SW 1271 (cell line): ENCODE measurements at regions not wholly inside any gene's neighbourhood (a gene's known extent, or its start where the extent isn't known, plus 50 kb on each side); places are given as distances from the start of the nearest gene placed in this dataset.
A peak's percentile ranks its signal among the peaks of the same experiment; 100 is the strongest.

Source experiments
- DNase-seq, 2 experiments: peaks; one replicate each; lab custom pipeline; 2025; lab: John Stamatoyannopoulos, UW

DNA sequence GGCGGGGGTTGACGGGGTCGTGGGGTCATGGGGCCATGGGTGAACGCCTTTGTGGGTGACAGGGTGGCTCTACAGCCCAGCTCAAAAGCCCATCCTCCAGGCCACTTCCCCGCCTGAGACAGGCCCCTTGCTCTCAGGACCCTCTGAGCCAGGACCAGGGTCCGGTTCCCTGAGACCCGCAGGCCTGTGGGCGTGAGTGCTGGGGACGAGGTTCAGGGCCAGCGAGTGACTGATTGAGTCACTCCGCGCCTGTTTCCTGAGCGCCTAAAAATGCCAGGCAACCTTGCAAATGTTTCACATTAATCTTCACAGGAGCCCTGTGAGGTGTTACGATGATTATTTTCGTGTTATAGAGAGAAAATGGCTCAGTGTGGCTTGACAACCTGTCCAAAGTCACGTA lies 97.8 kb downstream of the ZNF674 start:
- no peak for DNase-seq

DNA sequence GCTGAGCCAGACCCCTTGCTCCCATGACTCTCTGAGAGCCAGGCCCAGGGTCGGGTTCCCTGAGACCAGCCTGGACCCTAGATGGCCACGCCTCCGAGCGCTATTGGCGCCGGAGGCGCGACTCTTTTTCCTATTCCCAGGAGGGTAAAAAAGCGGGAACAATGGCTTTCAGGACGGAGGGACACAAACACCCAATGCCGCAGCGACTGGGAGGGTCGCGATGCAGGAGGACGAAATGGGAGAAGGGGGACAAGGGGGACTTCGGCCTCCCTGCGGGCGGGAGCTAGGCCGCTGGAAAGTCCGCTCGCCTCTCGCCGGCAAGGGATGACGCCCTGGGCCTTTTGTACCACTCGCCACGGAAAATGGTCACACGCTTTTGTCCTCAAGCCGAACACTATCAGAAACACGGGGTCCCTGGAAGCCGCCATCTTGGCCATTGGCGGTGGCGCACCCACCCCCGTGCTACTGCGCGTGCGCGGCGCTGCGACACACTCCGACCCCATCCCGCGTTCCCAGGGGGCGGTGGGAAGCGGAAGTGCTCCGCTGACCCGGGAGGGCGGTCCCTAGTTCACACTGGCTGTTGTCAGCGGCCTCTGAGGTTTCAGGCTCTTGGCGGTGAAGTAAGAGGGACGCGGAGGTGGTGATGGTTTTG lies 98.4 kb downstream of the ZNF674 start:
- peak; percentile 39 to 41 for DNase-seq

DNA sequence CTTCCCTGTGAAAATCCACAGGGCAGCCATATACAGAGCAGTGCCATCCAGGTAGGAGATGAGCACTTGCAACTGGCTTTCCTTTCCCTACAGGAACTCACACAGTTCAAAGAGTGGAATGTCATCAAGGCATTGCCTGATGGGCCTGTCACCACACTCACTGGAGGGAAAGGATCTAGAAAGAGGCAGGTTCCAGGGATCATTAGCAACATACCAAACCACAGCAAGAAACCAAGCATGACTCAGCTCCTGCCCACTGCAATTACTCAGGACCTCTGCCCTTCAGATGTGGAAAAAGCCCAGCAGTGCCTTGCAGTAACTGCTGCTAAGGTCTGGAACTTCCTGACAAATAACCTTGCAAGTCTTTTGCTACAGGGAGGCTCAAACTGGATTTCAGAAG lies 101.2 kb downstream of the ZNF674 start:
- DNase-seq, result peak; percentile 0 to 31

DNA sequence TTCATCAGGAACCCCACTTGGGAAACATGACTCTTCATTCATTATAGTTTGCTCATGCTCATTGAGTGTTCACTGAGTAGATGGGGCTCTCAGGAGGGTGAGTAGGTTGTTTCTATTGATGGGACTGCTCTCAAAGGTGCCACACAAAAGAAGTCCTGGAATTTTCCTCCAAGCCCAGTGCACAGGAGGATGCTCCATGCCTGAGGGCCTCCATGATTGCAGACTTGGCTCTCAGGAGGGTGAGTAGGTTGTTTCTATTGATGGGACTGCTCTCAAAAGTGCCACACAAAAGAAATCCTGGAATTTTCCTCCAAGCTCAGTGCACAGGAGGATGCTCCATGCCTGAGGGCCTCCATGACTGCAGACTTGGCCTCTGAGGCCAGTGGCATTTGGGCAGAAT lies 108.5 kb downstream of the ZNF674 start:
- no peak for DNase-seq

DNA sequence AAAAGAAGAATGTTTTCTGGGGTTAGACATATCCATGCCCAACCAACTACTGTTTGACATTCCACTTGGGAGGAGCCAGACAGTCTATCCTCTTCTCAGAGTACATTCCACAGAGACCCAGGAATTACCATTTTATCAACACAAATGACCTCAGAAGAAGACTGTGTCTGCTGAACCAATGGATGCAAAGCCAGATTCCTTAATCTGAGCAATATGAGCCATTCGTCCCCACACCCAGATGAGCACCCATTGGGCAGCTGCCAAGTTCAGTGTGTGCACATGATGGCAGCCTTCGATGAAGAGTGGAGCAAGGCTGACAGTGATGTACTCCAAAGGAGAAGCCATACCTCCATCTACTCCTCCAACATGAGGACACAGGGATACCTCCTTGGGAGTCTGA lies 111.3 kb downstream of the ZNF674 start:
- DNase-seq, result no peak

DNA sequence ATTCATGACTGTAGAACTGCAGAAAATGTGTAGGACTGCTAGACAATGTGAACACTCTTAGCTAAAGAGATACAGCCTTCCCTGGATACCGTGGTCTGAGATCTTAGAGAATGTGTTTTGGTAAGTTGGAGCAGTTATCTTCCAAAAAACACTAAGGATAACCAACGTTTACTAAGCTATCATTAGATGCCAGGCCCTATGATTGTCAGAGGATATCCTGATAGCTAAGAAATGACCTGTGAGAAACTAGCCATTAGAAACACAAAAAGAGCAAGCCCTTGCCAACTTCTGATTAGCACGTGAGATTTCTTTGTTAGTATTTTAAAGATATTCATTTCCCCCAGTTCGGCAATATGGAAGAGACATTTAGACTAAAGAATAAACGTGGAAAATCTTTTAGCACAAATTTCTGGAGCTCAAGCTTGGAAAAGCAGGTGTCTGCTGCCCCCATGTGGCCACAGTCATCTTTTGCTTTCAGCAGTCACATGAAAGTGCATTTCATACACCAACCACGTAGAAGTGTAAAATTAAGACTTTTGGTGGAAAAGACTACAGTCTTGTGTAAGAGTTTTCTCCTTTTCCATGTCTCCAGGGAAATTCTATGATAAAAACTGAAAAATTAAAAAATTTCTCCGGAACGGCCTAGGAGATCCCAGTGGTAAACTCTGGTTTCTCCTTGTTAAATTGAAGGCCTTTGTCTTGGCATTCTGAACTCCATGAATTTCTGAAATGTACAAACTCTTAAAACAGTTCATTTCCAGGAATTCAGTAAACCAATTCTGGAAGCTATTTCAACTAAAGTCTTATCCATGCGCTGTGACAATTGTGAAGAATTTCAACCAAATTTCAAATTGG lies 136.4 kb downstream of the ZNF674 start:
- peak in 1 of 2 experiments; percentile 6 for DNase-seq

DNA sequence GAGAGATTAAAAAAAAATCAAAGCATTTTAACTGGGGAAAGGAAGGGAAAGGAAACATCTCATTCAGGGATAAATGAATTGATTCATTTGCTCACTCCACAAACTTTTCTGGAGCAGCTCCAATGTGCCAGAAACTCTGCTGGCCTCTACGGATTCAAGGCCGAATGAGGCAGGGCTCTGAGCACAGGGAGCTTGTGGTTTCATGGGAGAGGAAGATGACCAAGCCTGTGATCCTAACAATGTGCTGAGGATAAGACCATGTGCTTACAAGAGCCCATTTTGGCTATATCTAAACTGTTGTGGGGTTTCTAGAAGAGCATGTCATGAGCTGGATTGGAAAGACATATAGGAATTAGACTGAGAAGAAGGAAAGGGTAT lies 137.5 kb downstream of the ZNF674 start:
- DNase-seq, result no peak

DNA sequence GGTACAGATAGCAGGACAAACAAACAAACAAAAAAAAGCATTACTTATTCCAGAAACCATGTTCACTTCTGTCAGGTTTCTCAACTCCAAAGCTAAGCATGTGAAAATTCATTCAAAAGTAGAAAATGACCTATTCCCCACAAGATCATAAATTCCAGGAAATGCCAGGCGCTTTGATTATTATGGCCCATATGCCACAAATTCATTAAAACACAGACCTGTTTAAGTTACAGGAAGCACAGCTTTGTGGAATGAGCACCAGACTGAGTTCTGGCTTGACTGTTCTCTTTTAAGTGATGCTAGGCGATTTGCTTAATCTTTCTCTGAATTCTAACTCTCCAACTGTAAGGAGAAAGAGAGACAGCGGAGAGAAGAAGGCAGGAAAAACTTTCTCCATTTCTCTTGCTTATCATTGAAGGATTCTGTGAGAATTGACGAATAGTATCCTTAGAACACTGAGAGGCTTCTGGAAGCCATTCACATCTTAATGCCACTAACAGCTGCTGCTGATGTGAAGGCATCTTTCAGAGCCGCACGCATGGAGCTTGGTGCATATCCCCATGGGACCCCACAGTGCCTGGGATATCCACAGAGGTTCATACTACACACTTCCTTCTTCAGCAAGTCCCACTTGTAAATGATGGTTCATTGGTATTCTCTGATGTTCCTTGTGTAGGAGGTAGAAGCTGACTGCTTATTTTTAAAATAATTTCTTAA lies 138.0 kb downstream of the ZNF674 start:
- DNase-seq, result no peak

DNA sequence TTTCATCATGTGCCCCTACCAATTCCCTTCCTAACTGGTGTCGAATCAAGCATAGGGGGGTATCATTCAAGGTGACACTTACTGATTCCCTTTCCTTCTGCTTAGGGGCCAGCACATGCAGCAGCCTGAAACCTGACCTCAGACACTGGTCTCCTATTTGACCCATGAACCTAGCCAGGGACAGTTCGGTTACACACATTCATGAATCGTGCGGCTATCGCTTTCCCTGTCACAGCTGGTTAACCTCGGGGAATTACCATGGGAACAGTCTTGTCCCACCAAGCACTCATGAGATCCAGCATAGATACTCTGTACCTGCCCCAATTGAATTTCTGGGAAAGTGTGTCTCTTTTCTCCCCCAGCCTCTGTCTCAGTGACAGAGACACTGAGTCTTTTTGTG lies 140.4 kb downstream of the ZNF674 start:
- no peak for DNase-seq

DNA sequence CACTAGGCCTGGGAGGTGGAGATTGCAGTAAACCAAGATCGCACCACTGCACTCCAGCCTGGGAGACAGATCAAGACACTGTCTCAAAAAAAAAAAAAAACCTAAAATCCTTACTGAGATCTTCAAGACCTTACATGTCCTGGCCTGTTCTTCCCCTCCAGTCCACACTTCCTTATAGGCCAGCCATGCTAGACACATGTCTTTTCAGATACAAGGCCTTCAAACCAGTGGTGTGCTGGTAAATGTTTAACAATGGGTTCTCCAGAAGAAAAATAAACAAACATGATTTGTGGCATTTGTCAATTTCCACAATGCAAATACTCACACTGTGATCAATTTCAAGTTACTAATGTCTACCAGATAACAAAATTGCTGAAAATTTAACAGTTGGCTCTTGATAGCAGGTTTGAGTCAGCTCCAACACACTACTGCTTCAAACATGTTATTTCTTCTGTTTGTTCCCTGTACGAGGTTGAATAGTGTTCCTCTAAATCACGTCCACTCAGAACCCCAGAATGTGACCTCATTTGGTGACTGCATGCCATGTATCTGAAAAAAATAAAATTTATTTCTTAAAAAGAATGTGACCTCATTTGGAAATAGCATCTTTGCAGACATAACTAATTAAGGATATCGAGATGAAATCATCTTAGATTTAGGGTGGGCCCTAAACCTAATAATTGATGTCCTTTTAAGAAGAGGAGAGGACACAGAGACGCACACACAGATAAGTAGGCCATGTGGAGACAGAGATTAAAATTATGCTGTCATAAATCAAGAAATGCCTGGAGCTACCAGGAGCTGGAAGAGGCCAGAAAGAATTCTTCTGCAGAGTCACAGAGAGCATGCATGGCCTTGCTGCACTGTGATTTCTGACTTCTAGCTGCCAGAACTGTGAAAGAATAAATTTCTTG lies 144.4 kb downstream of the ZNF674 start:
- DNase-seq, result no peak

DNA sequence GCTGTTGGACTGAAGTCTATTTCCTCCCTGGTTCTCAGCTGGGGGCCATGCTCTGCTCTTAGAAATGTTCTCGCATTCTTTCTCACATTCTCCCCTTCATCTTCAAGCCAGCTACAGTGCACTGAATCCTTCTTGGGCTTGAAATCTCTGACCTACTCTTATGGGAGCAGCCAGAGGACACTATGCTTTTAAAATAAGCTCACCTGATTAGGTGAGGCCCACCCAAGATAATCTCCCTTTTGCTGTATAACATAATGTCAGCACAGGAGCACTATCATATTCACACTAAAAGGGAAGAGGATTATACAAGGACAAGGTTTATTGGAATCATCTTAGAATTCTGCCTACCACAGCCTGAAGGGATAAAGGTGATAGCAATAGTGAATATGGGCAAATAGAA lies 146.3 kb downstream of the ZNF674 start:
- no peak for DNase-seq

DNA sequence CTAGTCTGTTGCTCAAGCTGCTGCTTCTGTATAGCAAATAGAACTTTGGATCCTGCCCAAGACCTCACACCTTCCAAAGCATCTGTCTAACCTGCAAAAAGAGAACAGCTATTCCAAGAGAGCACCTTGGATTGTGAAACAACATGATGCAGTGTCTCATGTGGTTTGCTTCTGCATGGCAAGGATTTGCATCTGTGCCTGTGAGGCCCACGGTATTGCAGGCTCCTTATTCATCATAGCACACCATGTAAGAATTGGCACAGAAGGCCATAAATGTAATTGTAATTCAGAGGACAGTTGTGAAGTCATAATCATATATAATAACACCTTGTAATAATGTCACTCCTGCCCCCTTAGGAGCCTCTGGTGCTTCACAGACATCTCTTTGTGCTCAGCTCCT lies 147.1 kb downstream of the ZNF674 start:
- DNase-seq, result no peak

DNA sequence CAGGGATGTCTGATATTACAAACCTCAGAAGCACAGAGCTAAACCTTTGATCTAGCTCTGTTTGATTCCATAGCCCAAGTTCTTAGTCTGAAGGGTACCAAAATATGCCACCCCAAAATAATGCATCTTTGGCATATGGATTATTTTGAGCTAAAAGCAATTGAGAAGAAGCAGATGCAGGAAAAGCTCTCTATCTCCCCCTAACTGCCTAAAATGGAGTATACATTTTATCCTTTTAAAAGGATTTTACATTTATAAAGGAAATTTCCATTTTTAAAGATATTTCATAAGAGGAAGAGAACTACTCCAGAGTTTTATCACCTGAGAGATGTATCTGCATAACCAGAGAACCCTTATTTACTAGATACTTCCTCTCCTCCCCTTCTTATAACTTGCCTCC lies 158.7 kb downstream of the ZNF674 start:
- no peak for DNase-seq

DNA sequence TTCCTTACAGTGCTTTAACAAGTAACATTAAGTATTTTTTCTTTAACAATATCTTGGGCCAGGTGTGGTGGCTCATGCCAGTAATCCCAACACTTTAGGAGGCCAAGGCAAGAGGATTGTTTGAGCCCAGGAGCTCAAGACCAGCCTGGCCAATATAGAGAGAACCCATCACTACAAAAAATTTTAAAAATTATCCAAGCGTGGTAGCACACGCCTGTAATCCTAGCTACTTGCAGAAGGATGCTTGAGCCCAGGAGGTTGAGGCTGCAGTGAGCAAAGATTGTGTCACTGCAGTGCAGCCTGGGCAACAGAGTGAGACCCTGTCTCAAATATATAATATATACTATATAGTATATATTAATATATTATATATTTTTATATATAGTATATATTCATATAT lies 162.2 kb downstream of the ZNF674 start:
- no peak for DNase-seq

DNA sequence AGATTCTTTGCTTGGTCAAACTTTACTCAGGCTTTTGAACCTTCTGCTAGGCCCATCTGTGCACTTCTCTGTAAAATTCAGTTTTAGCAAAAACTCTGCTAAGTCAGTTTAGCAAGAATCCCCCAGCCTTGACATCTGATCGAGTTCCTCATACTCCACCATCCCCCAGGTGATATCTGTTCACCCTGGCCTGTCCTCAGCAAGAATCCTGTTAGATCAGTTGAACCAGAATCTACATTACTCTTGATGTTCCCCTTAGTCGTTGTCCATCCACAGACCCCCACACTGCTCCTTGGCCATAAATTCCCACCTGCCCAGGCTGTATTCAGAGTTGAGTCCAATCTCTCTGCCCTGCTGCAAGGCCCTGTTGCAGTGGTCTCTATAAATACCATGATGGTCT lies 162.6 kb downstream of the ZNF674 start:
- DNase-seq, result no peak

DNA sequence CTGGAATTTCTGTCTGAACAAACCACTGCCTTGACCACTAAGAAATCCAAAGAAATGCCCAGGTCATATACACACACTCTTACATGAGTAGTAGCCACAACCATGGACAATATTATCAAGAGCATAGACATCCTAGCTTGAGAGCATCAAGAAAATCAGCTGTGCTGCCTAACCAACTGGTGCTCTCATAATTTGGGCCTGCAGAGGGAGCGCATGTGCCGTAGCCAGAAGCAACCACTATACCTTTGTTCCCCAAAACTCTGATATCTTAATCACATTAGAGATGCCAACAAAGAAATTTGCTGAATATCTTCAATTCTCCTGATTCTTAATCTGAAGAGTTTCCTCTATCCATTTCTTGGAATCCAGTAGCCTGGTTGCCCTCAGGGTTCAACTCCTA lies 163.6 kb downstream of the ZNF674 start:
- DNase-seq, result peak in 1 of 2 experiments; percentile 14

DNA sequence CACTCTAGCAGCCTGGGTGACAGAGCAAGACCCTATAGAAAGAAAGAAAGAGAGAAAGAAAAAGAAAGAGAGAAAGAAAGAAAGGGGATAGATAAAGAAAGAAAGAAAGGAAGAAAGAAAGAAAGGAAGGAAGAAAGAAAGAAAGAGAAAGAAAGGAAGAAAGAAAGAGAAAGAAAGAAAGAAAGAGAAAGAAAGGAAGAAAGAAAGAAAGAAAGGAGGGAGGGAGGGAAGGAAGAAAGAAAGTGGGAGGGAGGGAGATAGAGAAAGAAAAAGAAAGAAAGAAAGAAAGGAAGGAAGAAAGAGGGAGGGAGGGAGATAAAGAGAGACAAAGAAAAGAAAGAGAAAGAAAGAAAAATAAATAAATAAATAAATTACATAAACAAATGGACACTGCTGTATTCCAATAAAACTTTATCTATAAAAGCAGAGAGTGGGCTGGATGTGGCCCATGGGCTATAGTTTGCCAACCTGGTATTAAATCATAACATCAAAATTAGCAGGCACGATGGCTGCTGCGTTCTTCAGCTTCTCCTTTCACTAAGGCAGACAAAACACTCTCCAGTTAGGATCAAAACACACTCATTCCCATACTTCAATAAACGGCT lies 165.0 kb downstream of the ZNF674 start:
- no peak for DNase-seq

DNA sequence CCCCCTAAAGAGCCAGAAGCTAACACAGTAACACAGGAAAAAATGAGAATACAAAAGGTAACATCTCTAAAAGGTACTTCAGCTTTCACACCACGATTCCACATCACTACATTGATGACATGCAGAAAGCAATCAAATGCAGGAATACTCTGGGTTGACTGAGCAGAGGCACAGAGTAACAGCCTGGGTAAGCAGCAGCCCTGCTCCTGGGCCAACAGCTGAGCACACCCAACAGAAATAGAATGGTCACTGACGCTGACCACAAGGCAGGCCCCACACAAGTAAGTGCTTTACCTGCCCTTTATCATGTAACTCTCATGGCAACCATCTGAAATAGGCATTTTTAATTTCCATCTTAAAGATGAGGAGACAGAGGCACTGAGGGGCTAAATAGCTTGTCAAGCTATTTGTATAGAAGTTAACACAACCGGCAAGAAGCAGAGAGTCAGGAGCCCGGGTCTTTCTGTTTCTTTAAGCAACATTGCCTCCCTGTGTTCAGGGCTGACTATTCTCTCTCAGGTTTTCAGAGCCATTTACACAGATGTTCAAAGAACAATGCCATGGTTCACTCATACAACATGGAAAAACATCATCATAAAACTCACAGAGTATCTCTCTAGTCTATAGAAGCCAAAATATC lies 168.9 kb downstream of the ZNF674 start:
- DNase-seq, result peak; percentile 3 to 36

DNA sequence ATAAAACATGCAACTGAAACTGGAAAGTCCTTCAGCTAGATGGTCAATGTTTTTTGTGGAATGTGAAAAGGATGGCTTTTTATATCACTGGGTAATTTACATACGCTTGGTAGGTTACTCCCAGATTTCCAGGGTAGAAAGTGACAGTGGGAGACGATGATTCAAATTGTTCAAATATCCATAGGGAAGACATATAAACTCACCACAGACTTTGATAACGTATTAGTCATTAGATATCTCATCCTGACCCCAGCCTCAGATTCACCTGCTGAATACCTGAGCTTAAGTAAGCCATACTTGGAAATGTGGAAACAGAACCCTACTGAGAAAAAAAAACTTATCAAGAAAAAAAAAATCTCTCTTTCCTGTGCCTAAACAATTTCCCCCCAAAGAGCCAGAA lies 169.4 kb downstream of the ZNF674 start:
- no peak for DNase-seq

DNA sequence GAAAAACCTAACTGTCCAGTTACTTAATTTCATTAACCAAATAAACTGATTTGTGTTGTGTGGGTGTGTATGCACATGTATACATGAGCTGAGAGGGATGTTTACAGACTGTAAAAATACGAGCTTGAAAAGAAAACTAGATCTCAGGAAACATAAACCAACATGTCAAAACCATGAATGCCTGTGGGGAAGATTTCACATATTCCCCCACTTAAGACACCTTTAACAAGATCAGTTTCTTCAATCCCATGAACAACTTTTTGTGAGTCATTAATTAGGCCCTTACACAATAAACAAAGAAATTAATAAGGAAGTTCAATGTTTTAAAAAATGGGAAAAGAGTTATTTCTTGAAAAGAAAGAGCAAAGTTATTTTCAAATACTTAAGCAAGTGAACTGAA lies 170.8 kb downstream of the ZNF674 start:
- DNase-seq, result no peak

DNA sequence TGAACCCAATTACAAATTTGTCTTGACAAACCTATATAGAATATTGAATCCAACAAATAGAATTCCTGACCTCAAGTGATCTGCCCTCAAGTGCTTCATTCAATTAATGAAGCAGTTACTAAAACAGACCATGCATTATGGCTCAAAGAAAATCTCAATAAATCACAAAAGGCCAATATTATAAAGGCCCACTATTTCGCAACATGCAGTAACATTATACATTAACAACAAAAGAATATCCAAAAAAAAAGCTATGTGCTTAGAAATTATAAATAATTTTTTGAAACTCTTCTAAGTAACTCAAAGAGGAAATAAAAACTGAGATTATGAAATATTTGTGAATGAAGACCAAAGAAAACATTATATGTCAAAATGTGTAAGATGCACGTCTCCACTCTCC lies 177.7 kb downstream of the ZNF674 start:
- no peak for DNase-seq
